ENCODE measurements at regions not wholly inside any gene's neighbourhood (a gene's known extent, or its start where the extent isn't known, plus 50 kb on each side); places are given as distances from the start of the nearest gene placed in this dataset.

- Histone ChIP-seq H3K4me3 (ENCODE audit: low read length) (no peak overlapping the region), H3K4me2 (ENCODE audit: low read length) (no peak overlapping the region), H3K9me3 (ENCODE audit: low read length) (no peaks in the 10 kb centered on the region), H3K79me2 (ENCODE audit: low read length) (no peaks in the 10 kb centered on the region), H4K20me1 (ENCODE audit: low read length) (no peaks in the 10 kb centered on the region), H3K27me3 (ENCODE audit: low read length) (no peaks in the 10 kb centered on the region), H2AFZ (ENCODE audit: low read length) (no peak overlapping the region), H3K4me1 (ENCODE audit: insufficient read depth, low read length) (no peaks in the 10 kb centered on the region), H3K9ac (ENCODE audit: low read length) (no peak overlapping the region), H3K36me3 (ENCODE audit: low read depth, low read length) (no peaks in the 10 kb centered on the region), H3F3A (ENCODE audit: low read length, unreplicated experiment) (no peaks in the 10 kb centered on the region), H3K27ac (ENCODE audit: low read length) (no peak overlapping the region), H3K9me2 (replicated peaks; ENCODE audit: low read length) (no peaks in the 10 kb centered on the region)
- POLR2A ChIA-PET (ENCODE audit: unreplicated experiment) = no interaction called here
- CTCF ChIA-PET = no interaction called here
- no TSS peak for BruUV-seq (replicated peaks)
- no peak for DNase-seq
- intact Hi-C loops (cut with micrococcal nuclease) = no loop called here
- TF ChIP-seq, protein P1, sequence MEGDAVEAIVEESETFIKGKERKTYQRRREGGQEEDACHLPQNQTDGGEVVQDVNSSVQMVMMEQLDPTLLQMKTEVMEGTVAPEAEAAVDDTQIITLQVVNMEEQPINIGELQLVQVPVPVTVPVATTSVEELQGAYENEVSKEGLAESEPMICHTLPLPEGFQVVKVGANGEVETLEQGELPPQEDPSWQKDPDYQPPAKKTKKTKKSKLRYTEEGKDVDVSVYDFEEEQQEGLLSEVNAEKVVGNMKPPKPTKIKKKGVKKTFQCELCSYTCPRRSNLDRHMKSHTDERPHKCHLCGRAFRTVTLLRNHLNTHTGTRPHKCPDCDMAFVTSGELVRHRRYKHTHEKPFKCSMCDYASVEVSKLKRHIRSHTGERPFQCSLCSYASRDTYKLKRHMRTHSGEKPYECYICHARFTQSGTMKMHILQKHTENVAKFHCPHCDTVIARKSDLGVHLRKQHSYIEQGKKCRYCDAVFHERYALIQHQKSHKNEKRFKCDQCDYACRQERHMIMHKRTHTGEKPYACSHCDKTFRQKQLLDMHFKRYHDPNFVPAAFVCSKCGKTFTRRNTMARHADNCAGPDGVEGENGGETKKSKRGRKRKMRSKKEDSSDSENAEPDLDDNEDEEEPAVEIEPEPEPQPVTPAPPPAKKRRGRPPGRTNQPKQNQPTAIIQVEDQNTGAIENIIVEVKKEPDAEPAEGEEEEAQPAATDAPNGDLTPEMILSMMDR (conservative IDR thresholded peaks at IDR 0.05; ENCODE audit: low read depth, low read length) = no peak
- TF ChIP-seq EZH2phosphoT487 (IDR thresholded peaks at IDR 0.05; ENCODE audit: borderline replicate concordance, low read length) (no peak), EZH2 (IDR thresholded peaks at IDR 0.05; ENCODE audit: low read length, unreplicated experiment) (no peak)
- ATAC-seq = no peak
Observed at GRCh38 chr10:2589196-2589595, 478.2 kb upstream of the PFKP start.

DNA sequence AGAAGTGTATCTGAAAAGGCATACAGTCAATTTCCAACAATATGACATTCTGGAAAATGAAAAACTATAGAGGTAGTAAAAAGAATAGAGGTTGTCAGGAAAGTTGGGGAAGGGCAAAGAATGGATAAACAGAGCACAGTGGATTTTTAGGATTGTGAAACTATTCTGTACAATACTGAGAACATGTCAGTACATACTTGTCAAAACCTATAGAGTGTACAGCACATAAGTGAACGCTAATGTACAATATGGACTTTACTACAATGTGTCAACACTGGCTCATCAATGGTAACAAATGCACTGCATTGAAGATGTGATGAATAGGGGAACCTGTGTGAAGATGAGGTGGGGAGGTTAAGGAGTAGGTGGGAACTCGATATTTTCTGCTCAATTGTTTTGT, 483.0 kb upstream of the PFKP start:
- DNase-seq (no peak), ATAC-seq (no peak)
- BruUV-seq (replicated peaks) = no TSS peak
- Histone ChIP-seq H3K36me3 (ENCODE audit: low read depth, low read length) (no peaks in the 10 kb centered on the region), H4K20me1 (ENCODE audit: low read length) (no peaks in the 10 kb centered on the region), H3K4me3 (ENCODE audit: low read length) (no peak overlapping the region), H3F3A (ENCODE audit: low read length, unreplicated experiment) (no peaks in the 10 kb centered on the region), H2AFZ (ENCODE audit: low read length) (no peak overlapping the region), H3K27me3 (ENCODE audit: low read length) (no peaks in the 10 kb centered on the region), H3K79me2 (ENCODE audit: low read length) (no peaks in the 10 kb centered on the region), H3K4me2 (ENCODE audit: low read length) (no peak overlapping the region), H3K9ac (ENCODE audit: low read length) (no peak overlapping the region), H3K4me1 (ENCODE audit: insufficient read depth, low read length) (no peaks in the 10 kb centered on the region), H3K9me2 (replicated peaks; ENCODE audit: low read length) (no peaks in the 10 kb centered on the region), H3K27ac (ENCODE audit: low read length) (no peak overlapping the region), H3K9me3 (ENCODE audit: low read length) (no peaks in the 10 kb centered on the region)
- TF ChIP-seq EZH2phosphoT487 (IDR thresholded peaks at IDR 0.05; ENCODE audit: borderline replicate concordance, low read length) (no peak), EZH2 (IDR thresholded peaks at IDR 0.05; ENCODE audit: low read length, unreplicated experiment) (no peak)
- TF ChIP-seq, protein P1 (conservative IDR thresholded peaks at IDR 0.05; ENCODE audit: low read depth, low read length) = no peak
- CTCF ChIA-PET = no interaction called here
- POLR2A ChIA-PET (ENCODE audit: unreplicated experiment) = no interaction called here
- intact Hi-C loops (cut with micrococcal nuclease) = no loop called here

GRCh38 chr10:2576892-2577291, 490.5 kb upstream of the PFKP start:
- CTCF ChIA-PET = no interaction called here
- intact Hi-C loops (cut with micrococcal nuclease) = no loop called here

More at GRCh38 chr10:2576892-2577291, 490.5 kb upstream of the PFKP start:
- Histone ChIP-seq H3K4me2 (ENCODE audit: low read length) (no peak overlapping the region), H3K9me2 (replicated peaks; ENCODE audit: low read length) (no peaks in the 10 kb centered on the region), H3K9me3 (ENCODE audit: low read length) (no peaks in the 10 kb centered on the region), H3K4me3 (ENCODE audit: low read length) (no peak overlapping the region), H3K9ac (ENCODE audit: low read length) (no peak overlapping the region), H3K36me3 (ENCODE audit: low read depth, low read length) (no peaks in the 10 kb centered on the region), H2AFZ (ENCODE audit: low read length) (no peak overlapping the region), H3F3A (ENCODE audit: low read length, unreplicated experiment) (no peaks in the 10 kb centered on the region), H3K79me2 (ENCODE audit: low read length) (no peaks in the 10 kb centered on the region), H3K27me3 (ENCODE audit: low read length) (no peaks in the 10 kb centered on the region), H4K20me1 (ENCODE audit: low read length) (no peaks in the 10 kb centered on the region), H3K4me1 (ENCODE audit: insufficient read depth, low read length) (no peaks in the 10 kb centered on the region), H3K27ac (ENCODE audit: low read length) (no peak overlapping the region)
- TF ChIP-seq, protein P1 (conservative IDR thresholded peaks at IDR 0.05; ENCODE audit: low read depth, low read length) = no peak
- TF ChIP-seq EZH2 (IDR thresholded peaks at IDR 0.05; ENCODE audit: low read length, unreplicated experiment) (no peak), EZH2phosphoT487 (IDR thresholded peaks at IDR 0.05; ENCODE audit: borderline replicate concordance, low read length) (no peak)
- POLR2A ChIA-PET (ENCODE audit: unreplicated experiment) = no interaction called here
- DNase-seq = no peak
- no peak for ATAC-seq
- no TSS peak for BruUV-seq (replicated peaks)

All from PC-3 (cell line).